ENCODE measurements at regions not wholly inside any gene's neighbourhood (a gene's known extent, or its start where the extent isn't known, plus 50 kb on each side); places are given as distances from the start of the nearest gene placed in this dataset.
"Not testable (repeated sequence)": the region's sequence is repeated elsewhere in the genome, so short reads cannot be mapped to it uniquely, and the experiment has no call there.

DNA sequence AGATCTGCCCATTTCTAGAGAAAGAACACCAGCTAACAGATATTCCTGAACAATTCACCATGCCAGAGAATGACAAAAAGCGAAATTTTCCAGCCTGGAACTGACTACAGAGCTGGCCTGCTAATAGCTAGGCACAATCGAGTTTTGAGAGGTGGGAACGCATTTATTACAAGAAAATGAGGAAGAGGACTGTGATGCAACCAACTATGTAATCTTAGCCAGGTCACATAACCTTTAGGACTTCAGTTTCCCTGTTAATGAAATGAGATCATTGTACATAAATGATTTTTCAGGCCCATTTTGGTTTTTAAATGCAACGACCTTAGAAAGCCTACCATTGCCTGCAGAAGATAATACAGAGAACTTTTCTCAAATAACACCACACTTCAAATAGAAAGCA is 72.1 kb upstream of the SETMAR start:
- DNase-seq = no peak

- DNase-seq = no peak
Observed at GRCh38 chr3:4232798-4233197, 70.4 kb upstream of the SETMAR start.

DNA sequence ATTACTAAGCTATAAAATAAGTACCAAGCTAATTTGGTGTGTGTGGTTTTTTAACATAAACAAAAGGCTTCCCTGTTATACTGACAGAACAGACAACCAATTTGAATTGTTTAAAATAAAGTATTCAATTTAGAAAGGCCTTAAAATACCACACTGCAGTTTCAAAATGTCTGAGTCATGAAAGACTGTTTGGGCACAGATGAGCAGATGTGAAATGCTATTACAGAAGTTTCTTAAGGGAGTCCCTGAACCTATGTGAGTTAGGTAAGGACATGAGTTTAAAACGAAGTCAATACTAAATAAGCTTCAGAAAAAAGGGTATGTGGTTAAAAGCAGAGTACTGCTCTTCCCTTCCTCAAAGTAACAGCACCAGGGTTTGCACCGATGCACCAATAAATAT is 69.7 kb upstream of the SETMAR start:
- DNase-seq = no peak

GRCh38 chr3:4234889-4235288 is 68.3 kb upstream of the SETMAR start:
- DNase-seq = no peak

DNA sequence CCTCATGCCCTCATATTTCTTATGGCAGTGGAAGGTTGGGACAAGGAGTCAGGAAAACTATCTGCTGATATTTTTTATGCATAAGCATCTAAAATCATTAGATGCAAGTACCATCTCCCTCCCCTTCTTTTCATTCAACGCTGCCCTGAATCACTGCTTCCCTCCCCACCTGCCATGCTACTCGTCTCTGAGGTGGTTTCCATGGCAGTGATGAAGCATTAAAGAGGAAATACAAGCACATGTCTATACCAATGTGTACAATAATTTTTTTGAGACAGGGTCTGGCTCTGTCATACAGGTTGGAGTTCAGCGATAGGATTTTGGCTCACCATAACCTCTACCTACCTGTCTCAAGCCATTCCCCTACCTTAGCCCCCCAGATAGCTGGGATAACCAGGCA is 67.5 kb upstream of the SETMAR start:
- DNase-seq = no peak

DNA sequence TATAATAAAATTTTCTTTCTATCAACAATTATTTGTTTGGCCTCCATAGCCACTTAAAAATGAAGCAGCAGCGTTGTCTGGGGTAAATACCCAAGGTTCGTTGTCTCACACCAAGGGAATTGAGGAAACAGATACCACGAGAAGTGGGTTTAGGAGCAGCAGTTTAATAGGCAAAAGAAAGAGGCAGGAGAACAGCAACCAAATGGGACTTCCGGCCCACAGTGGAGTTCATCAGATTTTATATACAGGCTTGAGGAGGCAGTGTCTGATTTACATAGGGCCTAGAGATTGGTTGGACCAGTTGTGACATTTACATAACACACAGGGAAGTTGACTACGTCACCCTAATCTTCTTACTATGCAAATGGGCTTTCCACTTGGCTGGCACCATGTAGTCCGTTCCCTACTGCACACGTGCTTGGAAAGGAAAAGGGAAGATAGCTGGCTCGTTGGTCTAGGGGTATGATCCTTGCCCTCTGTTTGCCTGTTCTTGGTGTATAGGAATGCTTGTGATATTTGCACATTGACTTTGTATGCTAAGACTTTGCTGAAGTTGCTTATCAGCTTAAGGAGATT is 61.5 kb upstream of the SETMAR start:
- DNase-seq = no peak

DNA sequence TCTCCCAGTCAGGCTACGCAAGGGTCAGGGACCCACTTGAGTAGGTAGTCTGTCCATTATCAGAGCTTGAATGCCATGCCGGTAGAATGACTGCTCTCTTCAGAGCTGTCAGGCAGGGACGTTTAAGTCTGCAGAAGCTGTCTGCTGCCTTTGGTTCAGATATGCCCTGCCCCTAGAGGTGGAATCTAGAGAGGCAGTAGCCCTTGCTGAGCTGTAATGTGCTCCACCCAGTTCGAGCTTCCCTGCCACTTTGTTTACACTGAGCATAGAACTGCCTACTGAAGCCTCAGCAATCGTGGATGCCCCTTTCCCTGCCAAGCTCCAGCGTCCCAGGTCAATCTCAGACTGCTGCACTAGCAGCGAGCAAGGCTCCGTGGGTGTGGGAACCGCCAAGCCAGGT is 57.5 kb upstream of the SETMAR start:
- no peak for DNase-seq

DNA sequence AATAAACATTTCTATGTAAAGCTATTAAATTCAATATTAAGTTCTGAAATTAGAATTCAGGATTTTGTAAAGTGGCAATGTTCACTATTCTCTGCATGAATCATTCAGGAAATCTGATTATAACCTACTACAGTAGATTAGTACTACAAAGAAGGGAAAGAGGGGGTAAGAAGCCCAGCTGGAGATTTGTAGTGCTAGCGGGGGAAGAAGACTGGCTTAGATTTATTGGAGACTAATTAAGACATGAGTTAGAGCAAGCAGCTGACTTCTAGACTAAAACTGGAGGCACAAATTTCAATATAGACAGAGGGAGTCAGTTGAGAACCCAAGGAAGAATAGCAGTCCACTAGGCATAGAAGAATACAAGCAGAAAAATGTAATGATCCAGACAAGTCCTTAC is 55.8 kb upstream of the SETMAR start:
- DNase-seq = no peak

GRCh38 chr3:4250064-4250463 is 53.1 kb upstream of the SETMAR start:
- DNase-seq = no peak

DNA sequence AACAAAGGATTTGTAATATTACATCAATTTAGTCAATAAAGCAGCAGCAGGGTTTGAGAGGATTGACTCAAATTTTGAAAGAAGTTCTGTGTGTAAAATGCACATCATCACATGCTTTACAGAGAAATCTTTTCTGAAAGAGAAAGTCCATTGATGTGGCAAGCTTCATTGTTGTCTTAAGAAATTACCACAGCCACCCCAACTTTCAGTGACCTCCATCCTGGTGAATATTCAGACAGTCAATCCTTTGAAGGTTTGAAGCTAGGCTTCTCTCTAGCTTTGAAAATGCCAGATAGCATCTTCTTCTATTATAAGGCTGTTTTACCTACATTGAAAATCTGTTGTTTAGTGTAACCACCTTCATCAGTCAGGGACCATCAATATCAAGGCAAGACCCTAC is 51.8 kb upstream of the SETMAR start:
- DNase-seq = no peak

DNA sequence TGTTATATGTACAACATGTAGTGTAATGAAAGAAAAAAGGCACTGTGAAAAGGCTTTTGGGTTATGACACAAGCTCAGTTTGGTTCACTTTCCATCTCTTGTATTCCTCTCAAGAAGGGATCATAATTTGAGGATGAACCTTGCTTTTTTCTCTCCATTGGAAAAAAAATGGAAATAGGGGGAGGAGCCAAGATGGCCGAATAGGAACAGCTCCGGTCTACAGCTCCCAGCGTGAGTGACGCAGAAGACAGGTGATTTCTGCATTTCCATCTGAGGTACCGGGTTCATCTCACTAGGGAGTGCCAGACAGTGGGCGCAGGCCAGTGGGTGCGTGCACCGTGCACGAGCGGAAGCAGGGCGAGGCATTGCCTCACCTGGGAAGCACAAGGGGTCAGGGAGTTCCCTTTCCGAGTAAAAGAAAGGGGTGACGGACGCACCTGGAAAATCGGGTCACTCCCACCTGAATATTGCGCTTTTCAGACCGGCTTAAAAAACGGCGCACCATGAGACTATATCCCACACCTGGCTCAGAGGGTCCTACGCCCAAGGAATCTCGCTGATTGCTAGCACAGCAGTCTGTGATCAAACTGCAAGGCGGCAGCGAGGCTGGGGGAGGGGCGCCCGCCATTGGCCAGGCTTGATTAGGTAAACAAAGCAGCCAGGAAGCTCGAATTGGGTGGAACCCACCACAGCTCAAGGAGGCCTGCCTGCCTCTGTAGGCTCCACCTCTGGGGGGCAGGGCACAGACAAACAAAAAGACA is 49.9 kb upstream of the SETMAR start:
- not testable (repeated sequence) for DNase-seq
